HFFc6 (cell line): ENCODE measurements at regions not wholly inside any gene's neighbourhood (a gene's known extent, or its start where the extent isn't known, plus 50 kb on each side); places are given as distances from the start of the nearest gene placed in this dataset.

Experiments used
- DNase-seq: peaks from one replicate; pipeline ENCODE4 v3.0.0-alpha.2; 2018
- H3K27ac Mint-ChIP-seq: 2 replicates; pipeline ENCODE4 v1.8.0; 2020; ENCODE audit warnings: mild to moderate bottlenecking, mixed read lengths
- H3K27me3 Mint-ChIP-seq: 2 replicates; pipeline ENCODE4 v1.8.0; 2021; ENCODE audit warnings: mild to moderate bottlenecking, moderate library complexity, mixed read lengths; ENCODE audit not compliant: insufficient read depth
- H3K36me3 Mint-ChIP-seq: 2 replicates; pipeline ENCODE4 v1.8.0; 2021; ENCODE audit warnings: low read depth, mixed read lengths
- H3K4me1 Mint-ChIP-seq: 2 replicates; pipeline ENCODE4 v1.8.0; 2020; ENCODE audit warnings: low read depth, mixed read lengths
- H3K4me3 Mint-ChIP-seq: 2 replicates; pipeline ENCODE4 v1.8.0; 2020; ENCODE audit warnings: mild to moderate bottlenecking, moderate library complexity, mixed read lengths
- H3K9me3 Mint-ChIP-seq: 2 replicates; pipeline ENCODE4 v1.8.0; 2020; ENCODE audit warnings: mild to moderate bottlenecking, mixed read lengths
- CTCF ChIP-seq: fragments of 200-600 bp; sonication (generic); IDR thresholded peaks from 2 replicates; pipeline ENCODE4 v1.5.0; 2021; ENCODE audit warnings: antibody characterized with exemption, mild to moderate bottlenecking

- Mint-ChIP-seq H3K36me3 (no peaks in the 10 kb centered on the region), H3K4me1 (no peaks in the 10 kb centered on the region), H3K4me3 (no peak overlapping the region), H3K27me3 (no peaks in the 10 kb centered on the region), H3K9me3 (peaks cover 60% of the 10 kb centered on the region), H3K27ac (no peak overlapping the region)
- no peak for TF ChIP-seq CTCF
- no peak for DNase-seq
Measured at GRCh38 chr5:165999693-166000320, 2291.6 kb upstream of the WWC1 start.

GRCh38 chr5:166004006-166004405 lies 2287.4 kb upstream of the WWC1 start:
- Mint-ChIP-seq H3K9me3 (peaks cover 29% of the 10 kb centered on the region), H3K27me3 (no peaks in the 10 kb centered on the region)

GRCh38 chr5:166013415-166013814 lies 2278.0 kb upstream of the WWC1 start:
- H3K9me3 Mint-ChIP-seq: peaks cover 39% of the 10 kb centered on the region
- no peak overlapping the region for H3K27ac Mint-ChIP-seq
- no peaks in the 10 kb centered on the region for H3K36me3 Mint-ChIP-seq
- H3K4me1 Mint-ChIP-seq: no peaks in the 10 kb centered on the region
- no peak overlapping the region for H3K4me3 Mint-ChIP-seq
- no peak for DNase-seq
- TF ChIP-seq CTCF: no peak
- no peaks in the 10 kb centered on the region for H3K27me3 Mint-ChIP-seq

More at GRCh38 chr5:166004006-166004405, 2287.4 kb upstream of the WWC1 start:
- TF ChIP-seq CTCF: no peak
- Mint-ChIP-seq H3K4me3 (no peak overlapping the region), H3K36me3 (no peaks in the 10 kb centered on the region), H3K4me1 (no peaks in the 10 kb centered on the region), H3K27ac (no peak overlapping the region)
- no peak for DNase-seq

- peaks cover 39% of the 10 kb centered on the region for H3K9me3 Mint-ChIP-seq
- no peaks in the 10 kb centered on the region for H3K4me1 Mint-ChIP-seq
- H3K4me3 Mint-ChIP-seq: no peak overlapping the region
- no peaks in the 10 kb centered on the region for H3K27me3 Mint-ChIP-seq
- H3K36me3 Mint-ChIP-seq: no peaks in the 10 kb centered on the region
- no peak overlapping the region for H3K27ac Mint-ChIP-seq
- TF ChIP-seq CTCF: no peak
- DNase-seq: no peak
Measured at GRCh38 chr5:166014256-166014655, 2277.2 kb upstream of the WWC1 start.

GRCh38 chr5:166018716-166019115 lies 2272.7 kb upstream of the WWC1 start:
- no peak for TF ChIP-seq CTCF
- Mint-ChIP-seq H3K27ac (no peak overlapping the region), H3K4me1 (no peaks in the 10 kb centered on the region), H3K27me3 (no peaks in the 10 kb centered on the region), H3K36me3 (no peaks in the 10 kb centered on the region), H3K4me3 (no peak overlapping the region), H3K9me3 (peaks cover 36% of the 10 kb centered on the region)
- DNase-seq: no peak
